IMR-90 (cell line): ENCODE measurements at regions not wholly inside any gene's neighbourhood (a gene's known extent, or its start where the extent isn't known, plus 50 kb on each side); places are given as distances from the start of the nearest gene placed in this dataset.

Experiments used
- ATAC-seq: fragments of 200-7000 bp; cut with Tn5 transposase; 2 replicates; pipeline ENCODE4 v1.9.1; 2020; ENCODE audit warnings: low read depth, mild to moderate bottlenecking, moderate library complexity
- BruUV-seq: library from RNA; stranded (reverse); fragments of 400-500 nt; replicated peaks from 2 replicates; lab custom pipeline; 2021; lab: Mats Ljungman, UMichigan
- CTCF ChIA-PET: fragments of 300-600 bp; formaldehyde crosslinking; extraction: SDS; loops from one replicate; lab custom pipeline; 2021; ENCODE audit warnings: antibody characterized with exemption; lab: Yijun Ruan, JAX
- POLR2A ChIA-PET: fragments of 300-600 bp; sonication (Branson Sonifier 250); formaldehyde crosslinking; loops from one replicate; lab custom pipeline; 2022; ENCODE audit warnings: antibody characterized with exemption; ENCODE audit not compliant: unreplicated experiment; lab: Charles Lee
- DNase-seq: peaks from one replicate; pipeline ENCODE4 v3.0.0; 2013
- H2AFZ ChIP-seq: replicated peaks from 2 replicates; pipeline ENCODE3; 2013; ENCODE audit warnings: low read length, mild to moderate bottlenecking; ENCODE audit not compliant: poor library complexity
- H2AK5ac ChIP-seq: 2 replicates; pipeline ENCODE4 v1.6.1; 2013; ENCODE audit warnings: low read depth, low read length, inconsistent platforms
- H2AK9ac ChIP-seq: replicated peaks from 2 replicates; pipeline ENCODE3; 2013; ENCODE audit warnings: mild to moderate bottlenecking, low read depth, low read length, moderate library complexity; ENCODE audit not compliant: poor library complexity
- H2BK120ac ChIP-seq: 2 replicates; pipeline ENCODE4 v1.6.1; 2013; ENCODE audit warnings: low read depth, low read length, inconsistent platforms
- H2BK15ac ChIP-seq: 3 replicates; pipeline ENCODE4 v1.6.1; 2013; ENCODE audit warnings: low read depth, low read length, inconsistent platforms
- H2BK20ac ChIP-seq: 2 replicates; pipeline ENCODE4 v1.6.1; 2013; ENCODE audit warnings: low read depth, mild to moderate bottlenecking, inconsistent platforms, low read length, moderate library complexity
- H2BK5ac ChIP-seq: 2 replicates; pipeline ENCODE4 v1.6.1; 2013; ENCODE audit warnings: mild to moderate bottlenecking, low read depth, low read length, inconsistent platforms; ENCODE audit not compliant: poor library complexity, severe bottlenecking
- H3K14ac ChIP-seq: replicated peaks from 2 replicates; pipeline ENCODE4 v1.6.1; 2013; ENCODE audit warnings: low read depth, low read length, inconsistent platforms
- H3K18ac ChIP-seq: 2 replicates; pipeline ENCODE4 v1.6.1; 2013; ENCODE audit warnings: low read depth, low read length, control low read depth
- H3K23ac ChIP-seq: 2 replicates; pipeline ENCODE4 v1.6.1; 2013; ENCODE audit warnings: low read depth, low read length, inconsistent platforms
- H3K27ac ChIP-seq: 2 replicates; pipeline ENCODE4 v1.5.1; 2013; ENCODE audit warnings: mild to moderate bottlenecking, control low read depth, low read length; ENCODE audit not compliant: insufficient read depth
- H3K27me3 ChIP-seq: 2 replicates; pipeline ENCODE4 v1.6.1; 2013; ENCODE audit warnings: low read length; ENCODE audit not compliant: control insufficient read depth, insufficient read depth
- H3K36me3 ChIP-seq: 2 replicates; pipeline ENCODE4 v1.6.1; 2013; ENCODE audit warnings: low read length, mixed read lengths; ENCODE audit not compliant: control insufficient read depth, insufficient read depth
- H3K4ac ChIP-seq: 2 replicates; pipeline ENCODE4 v1.6.1; 2013; ENCODE audit warnings: low read depth, low read length, inconsistent platforms
- H3K4me1 ChIP-seq: 2 replicates; pipeline ENCODE4 v1.6.1; 2013; ENCODE audit warnings: low read length, mixed read lengths; ENCODE audit not compliant: control insufficient read depth, insufficient read depth
- H3K4me2 ChIP-seq: 2 replicates; pipeline ENCODE4 v1.6.1; 2013; ENCODE audit warnings: low read depth, mild to moderate bottlenecking, control low read depth, low read length, moderate library complexity
- H3K4me3 ChIP-seq: 2 replicates; pipeline ENCODE4 v1.5.1; 2013; ENCODE audit warnings: low read depth, mild to moderate bottlenecking, control low read depth, low read length, moderate library complexity; ENCODE audit not compliant: insufficient read depth
- H3K56ac ChIP-seq: 2 replicates; pipeline ENCODE4 v1.6.1; 2013; ENCODE audit warnings: low read length, inconsistent platforms; ENCODE audit not compliant: insufficient read depth; ENCODE audit errors: extremely low read depth
- H3K79me1 ChIP-seq, 2 experiments: 2 replicates each; pipeline ENCODE4 v1.6.1; 2013; ENCODE audit warnings: low read length in 2 of 2, inconsistent platforms in 1 of 2, low read depth in 1 of 2
- H3K9ac ChIP-seq: 2 replicates; pipeline ENCODE4 v1.6.1; 2013; ENCODE audit warnings: low read depth, low read length, control low read depth
- H3K9me1 ChIP-seq: 2 replicates; pipeline ENCODE4 v1.6.1; 2013; ENCODE audit warnings: low read length, inconsistent platforms; ENCODE audit not compliant: insufficient read depth
- H3K9me3 ChIP-seq: 2 replicates; pipeline ENCODE4 v1.6.1; 2013; ENCODE audit warnings: low read length; ENCODE audit not compliant: control insufficient read depth, insufficient read depth
- H4K20me1 ChIP-seq: 2 replicates; pipeline ENCODE4 v1.6.1; 2013; ENCODE audit warnings: low read length, inconsistent platforms; ENCODE audit not compliant: insufficient read depth
- H4K5ac ChIP-seq: 2 replicates; pipeline ENCODE4 v1.6.1; 2013; ENCODE audit warnings: mild to moderate bottlenecking, low read depth, low read length, control low read depth
- H4K8ac ChIP-seq, 2 experiments: 2 replicates each; pipeline ENCODE4 v1.6.1; 2013; ENCODE audit warnings: low read depth in 2 of 2, low read length in 2 of 2, control low read depth in 1 of 2, inconsistent platforms in 1 of 2
- H4K91ac ChIP-seq: 2 replicates; pipeline ENCODE4 v1.6.1; 2013; ENCODE audit warnings: low read depth, low read length, inconsistent platforms; ENCODE audit not compliant: insufficient read depth
- CTCF ChIP-seq: conservative IDR thresholded peaks from 2 replicates; pipeline ENCODE4 v1.5.1; 2012; ENCODE audit warnings: mild to moderate bottlenecking, low read depth, low read length, improper control_type of control experiment
- MAZ ChIP-seq: IDR thresholded peaks from 2 replicates; pipeline ENCODE4 v1.6.1; 2012; ENCODE audit warnings: low read depth, mild to moderate bottlenecking, low read length, improper control_type of control experiment, moderate library complexity, borderline replicate concordance
- RFX5 ChIP-seq: IDR thresholded peaks from 2 replicates; pipeline ENCODE4 v1.8.0; 2012; ENCODE audit warnings: low read depth, mild to moderate bottlenecking, low read length, moderate library complexity
- WGBS, 2 experiments: methylation state at CpG; one replicate each; pipeline versions ENCODE4 v1.1.5 to v1.1.7; 2013; ENCODE audit warnings: missing lambda C conversion rate in 2 of 2; ENCODE audit not compliant: insufficient read length in 1 of 2; ENCODE audit errors: extremely low coverage in 2 of 2; 5-methylcytosine and 5-hydroxymethylcytosine counted together
- dilution Hi-C: fragments of 300-500 bp; cut with HindIII; formaldehyde crosslinking; loops from one replicate; pipeline ENCODE4 v1.14.3; 2018; ENCODE audit warnings: low sequenced_read_pairs; ENCODE audit not compliant: unreplicated experiment
- in situ Hi-C: fragments of 300-500 bp; cut with MboI; formaldehyde crosslinking; loops from 3 replicates; pipeline ENCODE4 v1.14.3; 2019; ENCODE audit warnings: low sequenced_read_pairs, inconsistent platforms, mixed read lengths
- intact Hi-C: fragments of 100-400 bp; cut with micrococcal nuclease; formaldehyde crosslinking; loops from 2 replicates; pipeline ENCODE4 v1.10.0; 2022

- no peak overlapping the region for H3K4me3 ChIP-seq
- peak overlapping the region; percentile 68; the same call in 1 of the 2 replicates for H3K18ac ChIP-seq
- H3K56ac ChIP-seq, result no peak overlapping the region
- no peaks in the 10 kb centered on the region for H3K27me3 ChIP-seq
- no peak overlapping the region for H3K14ac ChIP-seq
- H4K20me1 ChIP-seq, result no peaks in the 10 kb centered on the region
- H2AFZ ChIP-seq, result no peak overlapping the region
- H3K4me1 ChIP-seq, result peaks cover 14% of the 10 kb centered on the region
- H4K5ac ChIP-seq, result no peak overlapping the region
- H3K27ac ChIP-seq, result no peak overlapping the region
- H3K36me3 ChIP-seq, result no peaks in the 10 kb centered on the region
- peak overlapping the region; percentile 13 to 19; a peak in 1 of 4 replicates for H4K8ac ChIP-seq
- H3K4ac ChIP-seq, result peak overlapping the region; percentile 50
- DNase-seq (no peak), ATAC-seq (no peak)
- H3K9me1 ChIP-seq, result peaks cover 6% of the 10 kb centered on the region; the same call in 1 of the 2 replicates
- H3K79me1 ChIP-seq, result no peaks in the 10 kb centered on the region
- H2AK5ac ChIP-seq, result peak overlapping the region; percentile 68; the same call in 1 of the 2 replicates
- H4K91ac ChIP-seq, result peak overlapping the region; percentile 58
- H2BK120ac ChIP-seq, result peak overlapping the region; percentile 88; the same call in 1 of the 2 replicates
- H3K4me2 ChIP-seq, result no peak overlapping the region
- H3K9me3 ChIP-seq, result peaks cover 2% of the 10 kb centered on the region; the same call in 1 of the 2 replicates
- H2BK20ac ChIP-seq, result peak overlapping the region; percentile 84
- in situ Hi-C loops, result no loop called here
- H3K9ac ChIP-seq, result no peak overlapping the region
- 100% methylated on average over 1 of the region's 3 CpGs; no CpG with 5 or more reads in 1 of the 2 experiments for WGBS, 2 experiments
- no peak overlapping the region for H3K23ac ChIP-seq
- ChIA-PET CTCF (no interaction called here), POLR2A (no interaction called here)
- BruUV-seq, result no TSS peak
- dilution Hi-C loops, result no loop called here
- TF ChIP-seq RFX5, result no peak
- no peak for TF ChIP-seq MAZ
- TF ChIP-seq CTCF, result no peak
- no peak overlapping the region for H2AK9ac ChIP-seq
- peak overlapping the region; percentile 3 for H2BK5ac ChIP-seq
- peak overlapping the region; percentile 80; the same call in 2 of the 3 replicates for H2BK15ac ChIP-seq
- intact Hi-C loops, result no loop called here
These were observed 98.4 kb upstream of the CAST start for GRCh38 chr5:96563816-96564215.
